Fibroblast of lung (primary cell): ENCODE measurements at regions not wholly inside any gene's neighbourhood (a gene's known extent, or its start where the extent isn't known, plus 50 kb on each side); places are given as distances from the start of the nearest gene placed in this dataset.

ENCODE experiments used
- EZH2 ChIP-seq: IDR thresholded peaks from 2 replicates; pipeline ENCODE4 v1.5.1; 2012; ENCODE audit warnings: low read length, control low read depth, mild to moderate bottlenecking; ENCODE audit errors: missing control alignments
- TF ChIP-seq, protein P1 (sequence below), 2 donors: IDR thresholded peaks in 1 of 2; conservative IDR thresholded peaks in 1 of 2; 1 replicate in 1 of 2; 2 replicates in 1 of 2; pipeline ENCODE4 v1.5.1; 2011 to 2012; ENCODE audit warnings: low read length in 2 of 2, control low read depth in 1 of 2, inconsistent platforms in 1 of 2, low read depth in 1 of 2, mild to moderate bottlenecking in 1 of 2

DNA sequence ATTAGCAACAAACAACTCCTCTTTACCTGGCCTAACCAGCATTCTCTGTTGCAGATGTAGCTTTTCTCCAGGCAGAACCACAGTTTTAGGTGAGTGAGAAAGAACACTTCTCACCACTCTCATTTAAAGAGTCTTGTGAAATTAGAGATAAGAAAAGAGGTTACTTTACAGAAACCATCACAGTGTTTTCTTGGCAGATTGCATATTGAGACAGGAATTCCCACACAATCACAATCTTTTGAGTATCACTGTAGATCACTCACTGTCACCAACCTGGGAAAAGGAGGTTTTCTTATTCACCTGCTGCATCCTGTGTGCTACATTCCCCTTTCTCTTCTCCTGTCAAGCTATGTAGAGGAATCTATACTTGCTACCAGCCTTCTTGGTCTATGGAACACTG is 574.6 kb downstream of the SLC4A3 start:
- TF ChIP-seq, protein P1, sequence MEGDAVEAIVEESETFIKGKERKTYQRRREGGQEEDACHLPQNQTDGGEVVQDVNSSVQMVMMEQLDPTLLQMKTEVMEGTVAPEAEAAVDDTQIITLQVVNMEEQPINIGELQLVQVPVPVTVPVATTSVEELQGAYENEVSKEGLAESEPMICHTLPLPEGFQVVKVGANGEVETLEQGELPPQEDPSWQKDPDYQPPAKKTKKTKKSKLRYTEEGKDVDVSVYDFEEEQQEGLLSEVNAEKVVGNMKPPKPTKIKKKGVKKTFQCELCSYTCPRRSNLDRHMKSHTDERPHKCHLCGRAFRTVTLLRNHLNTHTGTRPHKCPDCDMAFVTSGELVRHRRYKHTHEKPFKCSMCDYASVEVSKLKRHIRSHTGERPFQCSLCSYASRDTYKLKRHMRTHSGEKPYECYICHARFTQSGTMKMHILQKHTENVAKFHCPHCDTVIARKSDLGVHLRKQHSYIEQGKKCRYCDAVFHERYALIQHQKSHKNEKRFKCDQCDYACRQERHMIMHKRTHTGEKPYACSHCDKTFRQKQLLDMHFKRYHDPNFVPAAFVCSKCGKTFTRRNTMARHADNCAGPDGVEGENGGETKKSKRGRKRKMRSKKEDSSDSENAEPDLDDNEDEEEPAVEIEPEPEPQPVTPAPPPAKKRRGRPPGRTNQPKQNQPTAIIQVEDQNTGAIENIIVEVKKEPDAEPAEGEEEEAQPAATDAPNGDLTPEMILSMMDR (conservative IDR thresholded peaks at IDR 0.05 in 1 of 2, IDR thresholded peaks at IDR 0.05 in 1 of 2; ENCODE audit: low read depth in 1 of 2, low read length in 2 of 2), result no peak
- no peak for TF ChIP-seq EZH2
